Neural crest cell (in vitro differentiated cells): ENCODE measurements at regions not wholly inside any gene's neighbourhood (a gene's known extent, or its start where the extent isn't known, plus 50 kb on each side); places are given as distances from the start of the nearest gene placed in this dataset.

Source experiments
- DNase-seq: peaks from one replicate; pipeline ENCODE4 v3.0.0; 2021; ENCODE audit warnings: low read depth, mixed read lengths, low spot score
- H3K27ac Mint-ChIP-seq: one replicate; pipeline ENCODE4 v1.8.0; 2021; ENCODE audit warnings: mild to moderate bottlenecking, mixed read lengths; ENCODE audit not compliant: unreplicated experiment
- H3K27me3 Mint-ChIP-seq: 2 replicates; pipeline ENCODE4 v1.8.0; 2021; ENCODE audit warnings: low read depth, mild to moderate bottlenecking, mixed read lengths
- H3K36me3 Mint-ChIP-seq: 2 replicates; pipeline ENCODE4 v1.8.0; 2021; ENCODE audit warnings: low read depth, mild to moderate bottlenecking, mixed read lengths
- H3K4me1 Mint-ChIP-seq: 2 replicates; pipeline ENCODE4 v1.8.0; 2021; ENCODE audit warnings: mixed read lengths
- H3K4me3 Mint-ChIP-seq: one replicate; pipeline ENCODE4 v1.8.0; 2021; ENCODE audit warnings: mild to moderate bottlenecking, mixed read lengths
- H3K9me3 Mint-ChIP-seq: 2 replicates; pipeline ENCODE4 v1.8.0; 2021; ENCODE audit warnings: mixed read lengths
- CTCF ChIP-seq: fragments of 200-600 bp; sonication (generic); conservative IDR thresholded peaks from 2 replicates; pipeline ENCODE4 v1.5.0; 2021; ENCODE audit warnings: antibody characterized with exemption, mild to moderate bottlenecking

GRCh38 chr14:98888281-98888680 lies 383.7 kb downstream of the BCL11B start:
- DNase-seq, result no peak
- H3K9me3 Mint-ChIP-seq, result no peaks in the 10 kb centered on the region
- H3K27me3 Mint-ChIP-seq, result no peaks in the 10 kb centered on the region
- H3K36me3 Mint-ChIP-seq, result no peaks in the 10 kb centered on the region
- no peak for TF ChIP-seq CTCF
- H3K4me3 Mint-ChIP-seq, result no peak overlapping the region
- H3K4me1 Mint-ChIP-seq, result peaks cover 18% of the 10 kb centered on the region
- H3K27ac Mint-ChIP-seq, result peak overlapping the region; percentile 35

GRCh38 chr14:98888927-98889835 lies 382.8 kb downstream of the BCL11B start:
- Mint-ChIP-seq H3K27me3 (no peaks in the 10 kb centered on the region), H3K9me3 (no peaks in the 10 kb centered on the region), H3K27ac (no peak overlapping the region), H3K36me3 (no peaks in the 10 kb centered on the region), H3K4me3 (no peak overlapping the region), H3K4me1 (peaks cover 18% of the 10 kb centered on the region)
- TF ChIP-seq CTCF, result no peak
- no peak for DNase-seq

GRCh38 chr14:98889836-98890185 lies 382.2 kb downstream of the BCL11B start:
- H3K4me3 Mint-ChIP-seq, result no peak overlapping the region
- no peak for DNase-seq
- H3K27ac Mint-ChIP-seq, result no peak overlapping the region
- no peaks in the 10 kb centered on the region for H3K27me3 Mint-ChIP-seq
- no peaks in the 10 kb centered on the region for H3K9me3 Mint-ChIP-seq
- peaks cover 18% of the 10 kb centered on the region for H3K4me1 Mint-ChIP-seq
- no peak for TF ChIP-seq CTCF
- no peaks in the 10 kb centered on the region for H3K36me3 Mint-ChIP-seq

- no peak for DNase-seq
- no peaks in the 10 kb centered on the region for H3K27me3 Mint-ChIP-seq
- TF ChIP-seq CTCF, result no peak
- H3K9me3 Mint-ChIP-seq, result no peaks in the 10 kb centered on the region
- H3K36me3 Mint-ChIP-seq, result no peaks in the 10 kb centered on the region
- peaks cover 18% of the 10 kb centered on the region for H3K4me1 Mint-ChIP-seq
- H3K4me3 Mint-ChIP-seq, result no peak overlapping the region
- H3K27ac Mint-ChIP-seq, result no peak overlapping the region
Measured at GRCh38 chr14:98890556-98891340, 381.2 kb downstream of the BCL11B start.

- peaks cover 3% of the 10 kb centered on the region for H3K9me3 Mint-ChIP-seq
- H3K4me1 Mint-ChIP-seq, result peaks cover 14% of the 10 kb centered on the region
- DNase-seq, result no peak
- H3K27me3 Mint-ChIP-seq, result no peaks in the 10 kb centered on the region
- no peak overlapping the region for H3K4me3 Mint-ChIP-seq
- no peaks in the 10 kb centered on the region for H3K36me3 Mint-ChIP-seq
- no peak overlapping the region for H3K27ac Mint-ChIP-seq
- no peak for TF ChIP-seq CTCF
Measured at GRCh38 chr14:98893675-98894074, 378.3 kb downstream of the BCL11B start.
